K562 (cell line): ENCODE measurements at regions not wholly inside any gene's neighbourhood (a gene's known extent, or its start where the extent isn't known, plus 50 kb on each side); places are given as distances from the start of the nearest gene placed in this dataset.

Source experiments
- ATAC-seq: fragments of 200-7000 bp; cut with Tn5 transposase; 3 replicates; pipeline ENCODE4 v1.9.1; 2020; ENCODE audit warnings: moderate library complexity
- BruUV-seq: library from RNA; stranded (reverse); fragments of 400-500 nt; replicated peaks from 2 replicates; lab custom pipeline; 2021; lab: Mats Ljungman, UMichigan
- CTCF ChIA-PET: fragments of 300-600 bp; formaldehyde crosslinking; extraction: SDS; loops from one replicate; lab custom pipeline; 2021; ENCODE audit warnings: low intra/inter-chr PET ratio; lab: Yijun Ruan, JAX
- POLR2A ChIA-PET: fragments of 300-600, 350-650 bp; sonication (Branson Sonifier 250); formaldehyde crosslinking; extraction: SDS; loops from one replicate; lab custom pipeline; 2021; ENCODE audit warnings: antibody characterized with exemption, inconsistent platforms; lab: Yijun Ruan, JAX
- DNase-seq, 4 experiments: peaks; one replicate each; pipeline versions ENCODE4 v3.0.0 to v3.0.0-alpha.2; 2011 to 2018; ENCODE audit warnings: low spot score in 3 of 4, mixed read lengths in 3 of 4; ENCODE audit errors: extremely low read depth in 1 of 4
- FAIRE-seq: peaks from 2 replicates; lab custom pipeline; 2011; peaks lifted over from hg19 to GRCh38; lab: Jason Lieb, UNC
- H2AFZ ChIP-seq: 2 replicates; pipeline ENCODE4 v1.6.0; 2011; ENCODE audit warnings: low read depth, low read length, control low read depth, inconsistent platforms
- H3K27ac ChIP-seq: fragments of 200-600 bp; 3 replicates; pipeline ENCODE4 v1.8.0; 2011; ENCODE audit warnings: low read depth, mild to moderate bottlenecking, control low read depth, inconsistent platforms, low read length, moderate library complexity, mixed read lengths; ENCODE audit errors: extremely low read depth
- H3K27me3 ChIP-seq, 2 experiments: fragments of 300-600 bp in 1 of 2; 2 replicates in 1 of 2; 3 replicates in 1 of 2; pipeline versions ENCODE4 v1.6.0 to v1.8.0; 2011; ENCODE audit warnings: inconsistent platforms in 2 of 2, low read length in 2 of 2, mild to moderate bottlenecking in 1 of 2, mixed read lengths in 1 of 2, moderate library complexity in 1 of 2; ENCODE audit not compliant: control insufficient read depth in 2 of 2, insufficient read depth in 2 of 2
- H3K36me3 ChIP-seq: fragments of 300-600 bp; 3 replicates; pipeline ENCODE4 v1.8.0; 2011; ENCODE audit warnings: mild to moderate bottlenecking, low read length, inconsistent platforms; ENCODE audit not compliant: control insufficient read depth, insufficient read depth
- H3K4me1 ChIP-seq, 2 experiments: fragments of 200-600 bp in 1 of 2; replicated peaks in 1 of 2; 2 replicates in 1 of 2; 3 replicates in 1 of 2; pipeline versions ENCODE4 v1.5.1 to v1.8.0; 2011; ENCODE audit warnings: inconsistent platforms in 2 of 2, low read length in 2 of 2, mild to moderate bottlenecking in 1 of 2, mixed read lengths in 1 of 2, moderate library complexity in 1 of 2; ENCODE audit not compliant: control insufficient read depth in 2 of 2, insufficient read depth in 2 of 2
- H3K4me2 ChIP-seq: 2 replicates; pipeline ENCODE4 v1.6.1; 2011; ENCODE audit warnings: low read length, control low read depth, inconsistent platforms, mixed read lengths; ENCODE audit not compliant: insufficient read depth
- H3K4me3 ChIP-seq: fragments of 200-600 bp; sonication (generic), shearing (Covaris generic); 2 replicates; pipeline ENCODE4 v1.5.1; 2016; ENCODE audit warnings: control low read depth, inconsistent platforms
- H3K79me2 ChIP-seq: fragments of 200-600 bp; 3 replicates; pipeline ENCODE4 v1.8.0; 2011; ENCODE audit warnings: low read length, inconsistent platforms; ENCODE audit not compliant: control insufficient read depth, insufficient read depth
- H3K9ac ChIP-seq, 2 experiments: 2 replicates each; pipeline versions ENCODE4 v1.6.0 to v1.6.1; 2011; ENCODE audit warnings: low read depth in 2 of 2, low read length in 2 of 2, control low read depth in 1 of 2, inconsistent platforms in 1 of 2, mild to moderate bottlenecking in 1 of 2, mixed read lengths in 1 of 2; ENCODE audit not compliant: insufficient read depth in 1 of 2
- H3K9me1 ChIP-seq: one replicate; pipeline ENCODE4 v1.6.0; 2011; ENCODE audit warnings: inconsistent platforms, mild to moderate bottlenecking, low read length, moderate library complexity; ENCODE audit not compliant: control insufficient read depth, insufficient read depth
- H3K9me3 ChIP-seq: replicated peaks from 2 replicates; pipeline ENCODE4 v1.5.1; 2011; ENCODE audit warnings: low read depth, low read length, inconsistent platforms; ENCODE audit not compliant: control insufficient read depth, insufficient read depth
- H4K20me1 ChIP-seq: replicated peaks from 2 replicates; pipeline ENCODE4 v1.6.1; 2011; ENCODE audit warnings: low read length, inconsistent platforms, mixed read lengths; ENCODE audit not compliant: control insufficient read depth, insufficient read depth
- CEBPG ChIP-seq, 3 experiments: fragments of 200-800 bp in 1 of 3; sonication (Bioruptor generic) in 1 of 3; sonication (generic) in 1 of 3; formaldehyde crosslinking in 1 of 3; IDR thresholded peaks in 2 of 3; conservative IDR thresholded peaks in 1 of 3; 2 replicates each; pipeline versions ENCODE4 v1.6.1 to v1.8.0; 2016 to 2022; ENCODE audit warnings: missing compliant biosample characterization in 2 of 3, missing genetic modification characterization in 2 of 3, mild to moderate bottlenecking in 1 of 3, missing genetic modification reagents in 1 of 3
- E2F8 ChIP-seq: fragments of 450-650 bp; IDR thresholded peaks from 2 replicates; pipeline ENCODE4 v1.7.1; 2018; ENCODE audit warnings: mild to moderate bottlenecking, low read depth; ENCODE audit not compliant: partially characterized antibody
- NR2C2 ChIP-seq, 2 experiments: fragments of 200-800 bp in 1 of 2; sonication (Bioruptor generic) in 1 of 2; sonication (generic) in 1 of 2; formaldehyde crosslinking in 1 of 2; IDR thresholded peaks; 2 replicates each; pipeline versions ENCODE4 v1.6.1 to v1.8.0; 2016 to 2022; ENCODE audit warnings: mild to moderate bottlenecking in 1 of 2, missing compliant biosample characterization in 1 of 2, missing genetic modification characterization in 1 of 2, missing genetic modification reagents in 1 of 2
- PTTG1 ChIP-seq: fragments of 450-650 bp; IDR thresholded peaks from 2 replicates; pipeline ENCODE4 v1.6.1; 2016; ENCODE audit warnings: low read depth, mild to moderate bottlenecking, missing genetic modification characterization, missing compliant biosample characterization
- RBFOX2 ChIP-seq: fragments of 200-400 bp; formaldehyde crosslinking; IDR thresholded peaks from 2 replicates; pipeline ENCODE4 v1.6.1; 2017; ENCODE audit warnings: low read depth, mild to moderate bottlenecking, low read length, moderate library complexity
- TRIM28 ChIP-seq: fragments of 450-650 bp; IDR thresholded peaks from 2 replicates; pipeline ENCODE4 v1.6.1; 2017
- WGBS: fragments of 100-300 bp; shearing (Covaris generic); methylation state at CpG from one replicate; pipeline ENCODE4 v1.1.6; 2016; ENCODE audit warnings: low coverage, mixed read lengths; ENCODE audit not compliant: insufficient coverage; ENCODE audit errors: missing lambda C conversion rate; 5-methylcytosine and 5-hydroxymethylcytosine counted together
- in situ Hi-C: fragments of 300-500 bp; cut with MboI; formaldehyde crosslinking; loops from 4 replicates; pipeline ENCODE4 v1.15.0; 2018; ENCODE audit warnings: inconsistent platforms, mixed read lengths
- intact Hi-C: fragments of 100-400 bp; cut with micrococcal nuclease; formaldehyde crosslinking; loops from 2 replicates; pipeline ENCODE4 v1.14.2; 2022
- TF ChIP-seq, protein P1 (sequence below), 2 experiments: fragments of 200-800 bp in 1 of 2; sonication (Bioruptor generic) in 1 of 2; sonication (generic) in 1 of 2; formaldehyde crosslinking in 1 of 2; IDR thresholded peaks in 1 of 2; conservative IDR thresholded peaks in 1 of 2; 2 replicates each; pipeline versions ENCODE4 v1.5.0 to v1.6.1; 2016 to 2020; ENCODE audit warnings: missing compliant biosample characterization in 1 of 2, missing genetic modification characterization in 1 of 2, missing genetic modification reagents in 1 of 2
- TF ChIP-seq, protein P2 (sequence below): fragments of 250-450 bp; sonication (Bioruptor Pico); IDR thresholded peaks from 2 replicates; pipeline ENCODE4 v1.8.0; 2021; ENCODE audit warnings: moderate library complexity, mild to moderate bottlenecking, inconsistent platforms

GRCh38 chr5:93850311-93850710 lies 108.9 kb upstream of the POU5F2 start:
- H3K4me3 ChIP-seq: no peak overlapping the region
- no peaks in the 10 kb centered on the region for H4K20me1 ChIP-seq
- TF ChIP-seq, protein P1, sequence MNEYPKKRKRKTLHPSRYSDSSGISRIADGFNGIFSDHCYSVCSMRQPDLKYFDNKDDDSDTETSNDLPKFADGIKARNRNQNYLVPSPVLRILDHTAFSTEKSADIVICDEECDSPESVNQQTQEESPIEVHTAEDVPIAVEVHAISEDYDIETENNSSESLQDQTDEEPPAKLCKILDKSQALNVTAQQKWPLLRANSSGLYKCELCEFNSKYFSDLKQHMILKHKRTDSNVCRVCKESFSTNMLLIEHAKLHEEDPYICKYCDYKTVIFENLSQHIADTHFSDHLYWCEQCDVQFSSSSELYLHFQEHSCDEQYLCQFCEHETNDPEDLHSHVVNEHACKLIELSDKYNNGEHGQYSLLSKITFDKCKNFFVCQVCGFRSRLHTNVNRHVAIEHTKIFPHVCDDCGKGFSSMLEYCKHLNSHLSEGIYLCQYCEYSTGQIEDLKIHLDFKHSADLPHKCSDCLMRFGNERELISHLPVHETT (CRISPR knock-in tag; conservative IDR thresholded peaks at IDR 0.05 in 1 of 2, IDR thresholded peaks at IDR 0.05 in 1 of 2): no peak
- TF ChIP-seq TRIM28: no peak
- TF ChIP-seq NR2C2 (CRISPR knock-in tag; IDR thresholded peaks at IDR 0.05): no peak
- no peak for TF ChIP-seq NR2C2 (tag; IDR thresholded peaks at IDR 0.05)
- H2AFZ ChIP-seq: no peak overlapping the region
- H3K4me1 ChIP-seq: no peaks in the 10 kb centered on the region
- no peaks in the 10 kb centered on the region for H3K79me2 ChIP-seq
- intact Hi-C loops: no loop called here
- H3K9me3 ChIP-seq: no peaks in the 10 kb centered on the region; the same call in 1 of the 2 replicates
- no peak overlapping the region for H3K9ac ChIP-seq
- H3K9me1 ChIP-seq: no peaks in the 10 kb centered on the region
- no TSS peak for BruUV-seq
- ATAC-seq: no peak
- in situ Hi-C loops: no loop called here
- no peak for DNase-seq
- no peaks in the 10 kb centered on the region for H3K27me3 ChIP-seq
- no peaks in the 10 kb centered on the region for H3K36me3 ChIP-seq
- ChIA-PET CTCF (no interaction called here), POLR2A (no interaction called here)
- WGBS: 0% methylated on average over 3 of the region's 3 CpGs
- no peak overlapping the region for H3K4me2 ChIP-seq
- no peak overlapping the region for H3K27ac ChIP-seq
- FAIRE-seq: no peak

GRCh38 chr5:93845376-93845775 lies 104.0 kb upstream of the POU5F2 start:
- Histone ChIP-seq H3K4me3 (no peak overlapping the region), H3K36me3 (no peaks in the 10 kb centered on the region), H3K9ac (no peak overlapping the region), H3K79me2 (no peaks in the 10 kb centered on the region), H4K20me1 (no peaks in the 10 kb centered on the region), H3K9me1 (no peaks in the 10 kb centered on the region), H3K27ac (no peak overlapping the region), H3K4me1 (no peaks in the 10 kb centered on the region), H2AFZ (no peak overlapping the region), H3K9me3 (no peaks in the 10 kb centered on the region; the same call in 1 of the 2 replicates), H3K4me2 (no peak overlapping the region), H3K27me3 (no peaks in the 10 kb centered on the region)
- FAIRE-seq: no peak
- intact Hi-C loops: no loop called here
- WGBS: 4% methylated on average over 2 of the region's 2 CpGs
- ATAC-seq: no peak
- POLR2A ChIA-PET: no interaction called here
- BruUV-seq: no TSS peak
- in situ Hi-C loops: no loop called here
- DNase-seq: no peak
- CTCF ChIA-PET: no interaction called here
- TF ChIP-seq RBFOX2: no peak
- TF ChIP-seq, protein P2, sequence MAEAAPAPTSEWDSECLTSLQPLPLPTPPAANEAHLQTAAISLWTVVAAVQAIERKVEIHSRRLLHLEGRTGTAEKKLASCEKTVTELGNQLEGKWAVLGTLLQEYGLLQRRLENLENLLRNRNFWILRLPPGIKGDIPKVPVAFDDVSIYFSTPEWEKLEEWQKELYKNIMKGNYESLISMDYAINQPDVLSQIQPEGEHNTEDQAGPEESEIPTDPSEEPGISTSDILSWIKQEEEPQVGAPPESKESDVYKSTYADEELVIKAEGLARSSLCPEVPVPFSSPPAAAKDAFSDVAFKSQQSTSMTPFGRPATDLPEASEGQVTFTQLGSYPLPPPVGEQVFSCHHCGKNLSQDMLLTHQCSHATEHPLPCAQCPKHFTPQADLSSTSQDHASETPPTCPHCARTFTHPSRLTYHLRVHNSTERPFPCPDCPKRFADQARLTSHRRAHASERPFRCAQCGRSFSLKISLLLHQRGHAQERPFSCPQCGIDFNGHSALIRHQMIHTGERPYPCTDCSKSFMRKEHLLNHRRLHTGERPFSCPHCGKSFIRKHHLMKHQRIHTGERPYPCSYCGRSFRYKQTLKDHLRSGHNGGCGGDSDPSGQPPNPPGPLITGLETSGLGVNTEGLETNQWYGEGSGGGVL (CRISPR knock-in tag): no peak
- no peak for TF ChIP-seq CEBPG (CRISPR knock-in tag; IDR thresholded peaks at IDR 0.05)
- TF ChIP-seq CEBPG (tag; conservative IDR thresholded peaks at IDR 0.05 in 1 of 2, IDR thresholded peaks at IDR 0.05 in 1 of 2): no peak
- no peak for TF ChIP-seq PTTG1 (tag)
- TF ChIP-seq E2F8: no peak
